Heart right ventricle (tissue), 16 donors: ENCODE measurements at regions not wholly inside any gene's neighbourhood (a gene's known extent, or its start where the extent isn't known, plus 50 kb on each side); places are given as distances from the start of the nearest gene placed in this dataset.

Experiments used
- ATAC-seq, 8 donors: fragments of 200-7000 bp; cut with Tn5 transposase; one replicate each; pipeline ENCODE4 v1.9.1; 2020; ENCODE audit warnings: mild to moderate bottlenecking in 8 of 8, moderate library complexity in 8 of 8, moderate number of reproducible peaks in 1 of 8
- DNase-seq, 2 donors: peaks; one replicate each; pipeline ENCODE4 v3.0.0-alpha.2; 2020
- H3K27ac ChIP-seq, 10 donors: fragments of 200-600 bp; sonication (generic) in 2 of 10; one replicate each; pipeline versions ENCODE4 v1.5.0 to v1.8.0; 2020 to 2022; ENCODE audit warnings: mild to moderate bottlenecking in 3 of 10
- H3K27me3 ChIP-seq, 7 donors: fragments of 200-600 bp; one replicate each; pipeline ENCODE4 v1.8.0; 2021 to 2022; ENCODE audit warnings: mild to moderate bottlenecking in 2 of 7
- H3K36me3 ChIP-seq, 9 donors: fragments of 200-600 bp; sonication (generic) in 1 of 9; one replicate each; pipeline versions ENCODE4 v1.5.0 to v1.8.0; 2020 to 2022; ENCODE audit warnings: mild to moderate bottlenecking in 2 of 9
- H3K4me1 ChIP-seq, 9 donors: fragments of 200-600 bp; sonication (generic) in 1 of 9; one replicate each; pipeline versions ENCODE4 v1.5.0 to v1.8.0; 2020 to 2022; ENCODE audit warnings: mild to moderate bottlenecking in 4 of 9
- H3K4me3 ChIP-seq, 10 donors: fragments of 200-600 bp; sonication (generic) in 2 of 10; one replicate each; pipeline versions ENCODE4 v1.5.0 to v1.8.0; 2020 to 2022; ENCODE audit warnings: mild to moderate bottlenecking in 7 of 10, moderate library complexity in 2 of 10
- H3K9me3 ChIP-seq, 11 donors: fragments of 200-600 bp in 10 of 11; sonication (generic) in 2 of 11; one replicate each; pipeline versions ENCODE4 v1.5.0 to v1.8.0; 2013 to 2022; ENCODE audit warnings: mild to moderate bottlenecking in 2 of 11, control low read depth in 1 of 11, moderate library complexity in 1 of 11
- WGBS, 2 donors: extraction: QIAGEN DNeasy Blood & Tissue Kit; methylation state at CpG; one replicate each; pipeline ENCODE4 v1.1.7; 2013; ENCODE audit warnings: inconsistent platforms in 1 of 2; 5-methylcytosine and 5-hydroxymethylcytosine counted together
- intact Hi-C, 10 donors: fragments of 100-400 bp; cut with DNase I; formaldehyde crosslinking; loops; one replicate each; pipeline versions ENCODE4 v1.11.1 to v1.14.2; 2022
- TF ChIP-seq, protein P1 (sequence below), 9 donors: fragments of 200-600 bp; sonication (generic) in 2 of 9; IDR thresholded peaks; one replicate each; pipeline versions ENCODE4 v1.5.0 to v1.8.0; 2021 to 2022; ENCODE audit warnings: antibody characterized with exemption in 9 of 9, mild to moderate bottlenecking in 5 of 9, moderate library complexity in 1 of 9
- donor health status: Arrhythmogenic right ventricular cardiomyopathy.
- donor health status: ischemic (EF 13 %, LVEDD 7.1; RV severe dilation, severe dysfunction).
- donor health status: healthy with polysubstance abuse.
- donor health status: DM: no; HTN: yes; CAD: no.
- donor health status: DM: no; HTN: no; CAD: no.
- donor health status: ischemic (EF 25% LVEDD 6.9; RV normal size, moderate dysfunction).
- donor health status: ischemic (EF 25% LVEDD 5.7; RV mildly dilated, moderate dysfunction).
- donor health status: healthy.
- donor health status: DM: yes; HTN: yes; CAD: no.
- donor health status: Ischemic cardiomyopathy.
- donor health status: ischemic (EF 35%, LVEDD 5.7; RV mildly dilated, moderate dysfunction).
- donor health status: nonischemic (EF 11% LVEDD 7.7; RV severe dilation, severe dysfunction).
- donor health status: DM: yes; HTN: yes; CAD: no.
- donor health status: PGD.
- donor health status: ischemic (EF 29% LVEDD 5.4; RV normal size, mild dysfunction).
- donor health status: nonischemic (EF 23%, LVEDD 6.1; RV moderate dilation, normal function).

DNA sequence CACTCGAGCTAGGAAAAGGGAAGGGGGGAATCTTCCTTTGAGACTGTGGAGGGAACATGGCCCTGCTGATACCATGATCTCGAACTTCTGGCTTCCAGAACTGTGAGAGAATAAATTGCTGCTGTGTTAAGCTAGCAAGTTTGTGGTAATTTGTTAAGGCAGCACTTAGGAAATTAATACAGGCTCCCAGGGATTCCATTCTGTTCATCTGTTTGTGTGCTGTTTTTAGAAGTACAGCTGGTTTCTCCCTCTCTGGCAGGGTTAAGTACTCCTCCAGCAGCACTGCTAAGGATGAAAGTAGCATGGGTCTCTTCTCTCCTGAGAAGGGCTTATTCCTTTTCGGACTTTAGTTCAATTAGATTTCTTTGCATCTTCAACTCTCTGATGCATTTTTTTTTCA, 268.3 kb downstream of the HHIPL2 start:
- Histone ChIP-seq H3K4me3 (no peak overlapping the region), H3K27ac (no peak overlapping the region), H3K9me3 (peaks cover 0 to 15% (median 3%) of the 10 kb centered on the region in 11 donors), H3K36me3 (no peaks in the 10 kb centered on the region), H3K4me1 (no peaks in the 10 kb centered on the region), H3K27me3 (peaks cover 0 to 3% (median 0%) of the 10 kb centered on the region in 7 donors)
- TF ChIP-seq, protein P1, sequence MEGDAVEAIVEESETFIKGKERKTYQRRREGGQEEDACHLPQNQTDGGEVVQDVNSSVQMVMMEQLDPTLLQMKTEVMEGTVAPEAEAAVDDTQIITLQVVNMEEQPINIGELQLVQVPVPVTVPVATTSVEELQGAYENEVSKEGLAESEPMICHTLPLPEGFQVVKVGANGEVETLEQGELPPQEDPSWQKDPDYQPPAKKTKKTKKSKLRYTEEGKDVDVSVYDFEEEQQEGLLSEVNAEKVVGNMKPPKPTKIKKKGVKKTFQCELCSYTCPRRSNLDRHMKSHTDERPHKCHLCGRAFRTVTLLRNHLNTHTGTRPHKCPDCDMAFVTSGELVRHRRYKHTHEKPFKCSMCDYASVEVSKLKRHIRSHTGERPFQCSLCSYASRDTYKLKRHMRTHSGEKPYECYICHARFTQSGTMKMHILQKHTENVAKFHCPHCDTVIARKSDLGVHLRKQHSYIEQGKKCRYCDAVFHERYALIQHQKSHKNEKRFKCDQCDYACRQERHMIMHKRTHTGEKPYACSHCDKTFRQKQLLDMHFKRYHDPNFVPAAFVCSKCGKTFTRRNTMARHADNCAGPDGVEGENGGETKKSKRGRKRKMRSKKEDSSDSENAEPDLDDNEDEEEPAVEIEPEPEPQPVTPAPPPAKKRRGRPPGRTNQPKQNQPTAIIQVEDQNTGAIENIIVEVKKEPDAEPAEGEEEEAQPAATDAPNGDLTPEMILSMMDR (IDR thresholded peaks at IDR 0.05): no peak
- WGBS, 2 donors: 56 to 79% methylated on average over 3 of the region's 3 CpGs
- ATAC-seq: no peak
- no peak for DNase-seq
- intact Hi-C loops: no loop called here

DNA sequence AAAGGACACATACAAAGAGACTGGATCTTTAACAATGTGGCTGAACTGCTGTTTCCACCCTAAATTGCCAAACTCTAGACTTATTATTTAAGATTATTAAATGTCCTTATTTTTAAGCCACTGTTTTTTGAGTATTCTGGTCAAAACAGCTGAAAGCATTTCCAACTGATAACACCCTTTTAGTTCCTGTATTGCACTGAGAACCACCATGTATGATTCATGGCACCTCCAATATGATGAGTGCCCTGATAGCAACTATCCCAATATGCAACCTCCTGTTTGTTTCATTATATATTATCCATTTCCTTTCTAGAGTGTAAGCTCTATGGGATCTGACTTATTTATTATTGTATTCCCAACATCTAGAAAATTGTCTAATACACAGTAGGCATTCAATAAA, 269.4 kb downstream of the HHIPL2 start:
- DNase-seq: no peak
- H3K27me3 ChIP-seq: peaks cover 0 to 3% (median 0%) of the 10 kb centered on the region in 7 donors
- TF ChIP-seq, protein P1 (IDR thresholded peaks at IDR 0.05): no peak
- H3K27ac ChIP-seq: no peak overlapping the region
- ATAC-seq: no peak
- H3K4me3 ChIP-seq: no peak overlapping the region
- H3K9me3 ChIP-seq: peaks cover 0 to 15% (median 3%) of the 10 kb centered on the region in 11 donors
- H3K4me1 ChIP-seq: no peaks in the 10 kb centered on the region
- intact Hi-C loops: no loop called here
- H3K36me3 ChIP-seq: no peaks in the 10 kb centered on the region

DNA sequence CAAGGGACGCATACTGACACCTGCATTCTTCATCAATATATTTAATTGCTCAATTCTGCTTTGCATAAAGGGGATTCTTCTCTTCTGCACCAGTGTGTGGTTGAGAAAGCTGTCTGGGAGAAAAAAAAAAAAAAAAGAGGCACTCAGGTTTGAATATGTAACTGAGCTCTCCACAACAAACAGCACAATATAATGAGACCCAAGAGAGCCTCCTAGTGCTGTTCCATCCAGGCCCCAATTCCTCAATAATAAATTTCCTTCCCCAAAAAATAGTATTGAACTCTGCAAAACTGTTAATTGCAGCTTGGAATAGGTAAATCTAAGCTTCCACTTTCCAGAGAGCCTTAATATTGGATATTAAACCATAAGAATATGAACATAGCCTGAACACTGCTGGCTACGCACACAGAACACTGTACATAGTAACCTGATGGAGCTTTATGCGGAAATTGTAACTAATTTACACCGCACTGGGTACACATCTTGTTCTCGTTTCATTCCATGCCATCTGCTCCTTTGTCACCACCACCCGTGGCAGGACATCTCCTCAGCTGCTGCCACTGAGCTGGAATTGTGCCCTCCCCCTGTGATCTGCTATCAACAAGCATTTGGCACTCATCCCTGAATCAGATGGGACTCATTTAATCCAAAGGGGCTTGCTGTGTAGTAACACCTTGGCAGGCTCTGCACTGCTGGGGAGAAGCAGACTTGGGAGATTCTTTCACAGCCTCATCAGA, 272.0 kb downstream of the HHIPL2 start:
- H3K27me3 ChIP-seq: peaks cover 0 to 3% (median 0%) of the 10 kb centered on the region in 7 donors
- TF ChIP-seq, protein P1 (IDR thresholded peaks at IDR 0.05): no peak
- intact Hi-C loops: no loop called here
- H3K36me3 ChIP-seq: no peaks in the 10 kb centered on the region
- ATAC-seq (no peak), DNase-seq (no peak)
- H3K9me3 ChIP-seq: peaks cover 0 to 10% (median 3%) of the 10 kb centered on the region in 11 donors
- H3K4me3 ChIP-seq: no peak overlapping the region
- no peak overlapping the region for H3K27ac ChIP-seq
- no peaks in the 10 kb centered on the region for H3K4me1 ChIP-seq
- WGBS, 2 donors: 62 to 70% methylated on average over 6 of the region's 6 CpGs

DNA sequence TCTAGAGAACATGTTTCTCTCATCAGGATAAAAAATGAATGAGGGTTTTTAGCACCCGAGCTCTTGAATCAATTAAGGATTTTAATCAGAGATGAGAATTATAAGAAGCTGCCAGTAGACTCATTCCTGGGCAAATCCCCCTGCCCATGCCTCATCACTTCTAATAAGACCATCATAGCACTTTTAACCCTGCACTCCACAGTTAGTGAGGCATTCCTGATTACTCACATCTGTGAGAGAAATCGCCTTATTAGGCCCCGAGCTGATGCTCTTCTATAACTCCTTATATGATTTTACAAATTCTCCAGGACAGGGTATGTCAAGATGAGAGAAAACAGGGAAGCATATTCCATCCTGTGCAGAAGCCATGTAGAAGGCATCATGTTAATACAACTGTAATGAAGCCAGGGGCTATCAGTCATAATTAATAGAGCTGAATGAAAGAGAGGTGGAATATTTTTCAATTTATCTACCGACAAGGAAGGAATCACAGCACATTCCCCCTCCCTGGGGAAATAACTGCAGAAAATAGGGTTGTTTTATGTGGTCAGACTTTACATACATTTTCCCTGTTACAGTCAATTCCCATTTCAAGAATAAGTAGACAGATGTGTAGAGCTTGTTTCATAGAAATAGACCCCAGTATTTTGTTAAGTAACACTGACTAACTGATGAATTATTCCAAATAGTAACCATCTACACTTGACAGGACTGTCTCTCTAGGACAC, 272.7 kb downstream of the HHIPL2 start:
- DNase-seq: no peak
- no peak overlapping the region for H3K27ac ChIP-seq
- peaks cover 0 to 8% (median 3%) of the 10 kb centered on the region in 11 donors for H3K9me3 ChIP-seq
- ATAC-seq: no peak
- peaks cover 0 to 3% (median 0%) of the 10 kb centered on the region in 7 donors for H3K27me3 ChIP-seq
- TF ChIP-seq, protein P1 (IDR thresholded peaks at IDR 0.05): no peak
- no peaks in the 10 kb centered on the region for H3K36me3 ChIP-seq
- H3K4me1 ChIP-seq: no peaks in the 10 kb centered on the region
- intact Hi-C loops: no loop called here
- WGBS, 2 donors: 73 to 83% methylated on average over 4 of the region's 4 CpGs
- H3K4me3 ChIP-seq: no peak overlapping the region
